GM18526 (cell line): ENCODE measurements at regions not wholly inside any gene's neighbourhood (a gene's known extent, or its start where the extent isn't known, plus 50 kb on each side); places are given as distances from the start of the nearest gene placed in this dataset.

Source experiments
- POLR2A ChIP-seq: IDR thresholded peaks from 3 replicates; pipeline ENCODE4 v1.6.1; 2011; ENCODE audit not compliant: insufficient read length; ENCODE audit errors: extremely low read depth

DNA sequence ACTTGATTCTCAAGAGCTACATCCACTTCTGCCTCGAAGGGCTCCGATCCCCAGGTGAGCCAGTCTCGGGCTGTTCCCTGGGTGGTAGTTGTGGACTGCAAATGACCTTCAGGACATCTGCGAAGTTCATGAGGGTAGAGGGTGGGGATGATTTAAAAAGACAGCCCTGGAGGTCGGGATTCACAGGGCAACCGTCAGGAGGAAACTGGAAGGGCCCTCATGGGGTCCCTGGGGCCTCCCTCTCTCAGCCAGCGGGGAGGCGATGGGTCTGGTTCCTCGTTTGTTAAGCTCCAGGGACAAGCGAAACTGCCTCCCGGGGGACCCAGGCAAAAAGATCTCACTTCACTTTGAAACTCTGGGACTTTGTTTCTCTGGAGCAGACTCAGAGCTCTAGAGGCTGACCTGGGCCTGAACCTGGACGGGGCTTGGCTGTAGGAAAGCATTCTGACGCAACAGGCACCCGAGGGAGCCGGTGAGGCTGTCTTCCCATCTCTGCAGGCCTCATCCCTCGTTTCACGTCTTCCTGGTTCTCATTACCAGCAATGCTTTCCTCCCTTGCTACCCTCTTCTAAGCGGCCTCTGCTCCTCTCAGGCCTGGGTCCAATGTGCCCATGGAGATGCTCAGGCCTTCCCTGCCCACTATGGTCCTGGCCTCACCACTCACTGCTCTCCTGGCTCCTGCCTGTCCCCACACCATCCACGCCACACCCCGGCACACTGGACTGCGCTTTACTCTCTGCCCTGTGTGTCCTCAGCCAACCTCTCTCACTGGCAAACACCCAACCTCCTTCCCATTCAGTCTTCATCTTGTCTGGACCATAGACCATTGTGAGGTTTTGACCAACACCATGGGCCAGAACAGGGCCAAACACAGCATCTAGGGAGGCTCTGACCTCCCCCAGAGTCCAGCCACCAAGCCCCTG lies 214.2 kb upstream of the TNRC6C start:
- no peak for TF ChIP-seq POLR2A

DNA sequence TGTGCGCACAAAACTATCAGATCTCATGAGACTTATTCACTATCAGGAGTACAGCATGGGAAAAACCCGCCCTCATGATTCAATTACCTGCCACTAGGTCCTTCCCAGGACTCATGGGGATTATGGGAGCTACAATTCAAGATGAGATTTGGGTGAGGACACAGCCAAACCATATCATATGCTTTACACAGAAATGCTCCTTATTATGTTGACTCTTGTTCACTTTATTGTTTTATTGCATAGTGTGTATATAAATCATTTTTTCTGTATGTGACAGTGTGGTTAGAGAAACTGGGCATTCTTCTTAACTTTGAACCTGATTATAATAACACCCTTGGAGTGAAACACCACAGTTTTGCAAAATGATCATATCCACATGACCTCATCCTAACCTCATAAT lies 212.8 kb upstream of the TNRC6C start:
- no peak for TF ChIP-seq POLR2A

DNA sequence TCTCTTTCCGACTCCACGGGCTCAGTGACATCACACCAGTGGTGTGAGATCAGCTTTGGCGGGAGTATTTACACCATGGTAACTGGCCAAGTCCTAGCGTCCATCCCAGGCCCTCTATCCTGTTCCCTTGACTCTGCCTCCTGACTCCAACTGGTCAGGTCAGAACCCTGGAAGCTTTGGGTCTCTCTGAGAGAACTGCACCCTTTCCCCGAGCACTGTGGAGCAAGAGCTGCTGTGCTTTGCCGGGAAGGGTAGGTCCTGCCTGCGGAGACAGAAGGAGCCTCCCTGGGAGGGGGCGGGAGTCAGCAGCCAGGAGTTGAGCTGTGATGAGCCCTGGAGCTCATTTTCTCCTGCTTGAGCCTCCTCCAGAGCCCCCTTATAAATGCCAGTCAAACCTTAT lies 212.1 kb upstream of the TNRC6C start:
- no peak for TF ChIP-seq POLR2A

DNA sequence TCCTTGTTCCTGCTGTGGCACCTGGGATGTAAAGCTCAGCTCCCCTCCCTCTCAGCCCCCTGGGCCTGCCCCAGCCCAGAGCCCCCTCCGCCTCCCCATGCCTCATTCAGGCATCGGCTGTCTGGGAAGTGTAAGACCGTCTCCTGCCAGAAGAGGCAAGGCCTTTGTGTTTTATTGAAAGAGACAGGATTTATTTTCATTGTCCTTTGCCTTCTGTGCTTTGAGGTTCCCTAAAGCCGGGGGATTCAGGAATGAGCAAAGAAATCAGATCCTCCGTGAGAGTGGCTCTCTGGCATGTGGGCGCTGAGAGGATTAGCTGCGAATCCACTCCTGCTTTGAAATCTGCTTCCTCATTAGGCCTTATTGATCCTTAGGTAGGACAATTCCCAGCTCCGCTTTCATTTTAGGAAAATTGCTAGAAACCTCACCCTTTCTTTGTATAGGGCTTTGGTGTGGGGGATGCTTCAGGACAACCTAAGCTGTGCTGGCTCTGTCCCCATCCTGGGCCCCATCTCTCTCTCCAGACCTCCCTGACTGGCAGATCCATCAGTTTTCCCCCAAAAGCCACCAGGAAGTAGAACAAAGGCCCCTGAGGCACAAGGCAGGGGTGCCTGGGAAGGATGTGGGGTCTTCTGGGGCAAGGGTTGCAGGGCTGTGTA lies 211.5 kb upstream of the TNRC6C start:
- TF ChIP-seq POLR2A = no peak

DNA sequence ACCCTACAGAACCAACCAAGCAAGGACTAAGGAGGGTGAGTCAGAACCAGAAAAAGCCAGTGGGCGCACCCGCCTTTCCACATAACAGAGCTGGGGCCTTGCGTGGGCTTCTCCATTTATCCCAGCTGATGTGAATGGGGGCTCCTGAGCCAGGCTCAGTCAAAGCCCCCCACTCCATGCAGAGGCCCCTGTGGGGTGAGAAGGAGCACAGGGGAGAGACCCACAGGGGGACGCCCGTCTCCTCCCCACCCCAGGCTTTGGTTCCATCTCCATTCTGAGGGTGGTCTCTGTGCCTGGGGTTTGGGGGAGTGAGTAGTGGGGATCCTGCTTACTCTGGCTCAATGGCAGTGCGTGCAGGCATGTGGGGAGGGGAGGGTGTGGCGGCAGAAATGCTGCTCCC lies 210.1 kb upstream of the TNRC6C start:
- TF ChIP-seq POLR2A = no peak

DNA sequence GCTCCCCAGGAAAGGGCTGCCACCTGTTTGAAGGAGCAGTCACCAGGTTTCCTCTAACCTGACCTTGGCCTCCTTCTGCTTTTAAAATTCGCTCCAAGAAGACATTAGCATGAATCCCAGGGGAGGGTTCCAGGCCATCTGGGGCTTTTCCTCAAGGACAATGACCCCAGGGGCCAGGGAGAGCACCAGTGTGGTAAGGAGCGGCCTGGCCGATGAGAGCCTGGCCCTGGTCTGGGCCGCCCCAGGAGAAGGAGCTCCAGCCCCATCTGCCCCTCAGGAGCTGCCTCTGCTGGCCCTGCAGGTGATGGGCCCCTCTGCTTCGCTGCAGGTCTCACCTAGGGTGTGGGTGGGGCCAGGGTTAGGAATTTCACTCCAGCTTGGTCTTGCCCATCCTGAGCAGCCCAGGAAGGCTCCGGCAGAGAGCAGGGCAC lies 209.2 kb upstream of the TNRC6C start:
- TF ChIP-seq POLR2A = no peak

DNA sequence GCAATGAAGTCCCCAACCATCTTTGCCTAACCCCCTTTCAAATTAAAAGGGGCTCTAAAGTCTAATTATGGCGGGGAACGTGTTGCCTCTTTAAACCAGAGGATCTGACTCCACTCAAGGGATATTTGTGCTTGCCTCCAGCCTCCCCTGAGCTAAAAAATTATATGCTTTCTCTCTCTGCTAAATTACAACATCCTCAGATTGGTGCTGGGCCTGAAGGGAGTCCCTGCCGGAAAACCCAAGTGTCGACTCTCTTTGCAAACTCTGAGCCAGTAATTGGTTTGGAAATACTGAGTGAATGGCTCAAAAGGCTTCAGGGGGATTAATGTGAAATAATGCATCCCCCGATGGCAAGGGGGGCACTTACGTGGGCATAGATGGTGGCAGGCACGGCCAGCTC lies 208.5 kb upstream of the TNRC6C start:
- no peak for TF ChIP-seq POLR2A

DNA sequence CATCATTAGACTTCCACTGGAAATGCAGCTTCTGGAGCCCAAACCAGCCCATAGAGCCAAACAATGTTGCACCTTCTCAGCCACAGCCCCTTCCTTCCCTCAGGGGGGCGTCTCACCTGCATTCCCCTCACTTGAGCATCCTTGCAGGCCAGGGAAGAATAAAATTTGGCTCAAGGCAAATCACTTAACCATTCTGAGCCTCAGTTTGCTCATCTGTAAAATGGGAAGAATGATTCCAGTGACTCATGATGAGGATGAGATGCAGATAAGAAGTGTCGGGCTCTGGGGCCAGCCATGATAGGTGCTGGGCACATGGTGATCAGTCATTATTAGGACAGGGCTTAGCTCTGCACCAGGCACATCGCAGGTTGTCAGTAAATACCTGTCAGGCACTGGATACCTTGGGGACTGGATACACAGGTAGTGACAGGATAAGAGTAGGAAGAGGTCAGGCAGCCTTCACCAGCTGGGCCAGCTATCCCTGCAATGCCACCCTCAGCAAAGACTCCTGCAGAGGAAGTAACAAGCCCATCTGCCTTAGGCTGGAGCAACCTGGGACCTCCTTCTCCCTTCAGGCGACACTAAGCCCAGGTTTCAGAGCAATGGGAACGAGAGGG lies 208.0 kb upstream of the TNRC6C start:
- TF ChIP-seq POLR2A = no peak

DNA sequence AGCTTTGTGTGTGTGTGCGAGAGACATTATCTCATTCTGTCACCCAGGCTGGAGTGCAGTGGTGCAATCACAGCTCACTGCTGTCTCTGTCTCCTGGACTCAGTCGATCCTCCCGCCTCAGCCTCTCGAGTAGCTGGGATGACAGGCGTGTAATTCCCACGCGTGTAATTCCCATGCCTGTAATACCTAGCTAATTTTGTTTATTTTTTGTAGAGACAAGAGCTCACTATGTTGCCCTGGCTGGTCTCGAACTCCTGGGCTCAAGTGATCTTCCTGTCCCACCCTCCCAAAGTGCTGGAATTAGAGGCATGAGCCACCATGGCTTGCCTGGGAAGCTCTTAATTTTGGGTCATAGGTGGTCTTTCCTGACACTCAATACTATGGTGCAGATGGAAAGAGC lies 205.3 kb upstream of the TNRC6C start:
- TF ChIP-seq POLR2A = no peak

DNA sequence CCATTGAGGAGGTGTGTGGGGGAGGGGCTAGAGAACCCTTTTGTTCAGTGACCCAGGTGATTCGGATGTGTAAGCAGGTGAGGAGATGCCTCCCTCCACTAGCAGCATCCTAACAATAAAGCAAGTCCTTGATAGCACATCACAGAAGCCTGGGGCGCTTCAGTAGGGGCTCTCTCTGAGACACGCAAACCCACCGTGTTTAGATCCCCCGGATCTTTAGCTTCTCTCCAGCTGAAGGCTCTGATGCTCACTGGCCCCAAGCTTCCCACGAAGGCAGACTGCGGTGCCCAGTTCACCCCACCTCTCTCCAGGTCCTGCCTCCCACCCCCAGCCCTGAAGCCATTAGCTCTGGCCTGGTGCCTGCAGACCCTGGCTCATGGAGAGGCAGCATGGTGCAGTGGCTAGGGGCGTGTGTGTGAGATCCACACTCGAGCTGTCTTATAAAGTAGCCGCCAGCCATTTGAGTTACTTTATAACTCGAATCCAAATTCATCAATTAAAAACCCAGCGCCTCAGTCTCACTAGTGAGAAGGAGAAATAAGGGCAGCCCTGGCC lies 204.7 kb upstream of the TNRC6C start:
- no peak for TF ChIP-seq POLR2A

DNA sequence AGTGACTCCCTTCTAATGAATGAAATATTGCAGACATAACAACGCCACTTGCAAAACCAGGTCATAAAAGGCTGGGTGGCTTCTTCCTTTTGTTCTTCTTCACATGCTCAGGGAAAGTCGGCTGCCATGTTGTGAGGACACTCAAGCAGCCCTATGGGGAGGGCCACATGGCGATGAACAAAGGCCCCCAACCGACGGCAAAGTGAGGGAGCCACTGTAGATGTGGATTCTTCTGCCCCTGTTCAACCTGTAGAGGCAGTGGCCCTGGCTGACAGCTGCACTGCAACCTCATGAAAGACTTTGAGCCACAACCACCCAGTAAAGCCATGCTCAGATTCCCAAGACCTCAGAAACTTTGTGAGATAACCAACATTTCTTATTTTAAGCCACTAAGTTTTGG lies 203.5 kb upstream of the TNRC6C start:
- TF ChIP-seq POLR2A = no peak

DNA sequence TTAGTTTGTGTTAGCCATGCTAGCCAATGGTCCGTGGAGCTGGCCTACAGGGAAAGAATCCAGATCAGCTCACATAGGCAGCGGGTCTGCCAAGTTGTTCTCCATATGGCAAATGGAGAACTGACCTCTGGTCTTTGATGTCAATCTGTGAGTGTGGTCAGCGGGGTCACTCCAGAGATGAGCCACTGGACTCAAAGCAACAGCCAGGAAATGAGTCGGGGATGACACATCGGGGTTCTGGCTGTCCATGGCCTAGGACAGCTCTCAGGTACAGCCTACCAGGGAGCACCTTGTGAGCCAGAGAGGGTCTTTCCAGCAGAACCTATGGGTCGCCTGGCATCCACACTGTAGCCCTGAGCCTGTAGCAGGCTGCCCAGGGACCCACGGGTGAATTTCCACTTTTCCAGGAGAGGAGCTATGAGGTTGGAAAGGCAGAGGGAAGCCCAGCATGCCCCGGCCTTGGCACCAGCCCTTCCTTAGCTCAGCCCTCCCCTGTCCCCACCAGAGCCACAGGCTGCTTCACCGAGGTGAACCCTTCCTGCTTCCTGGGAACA lies 203.0 kb upstream of the TNRC6C start:
- TF ChIP-seq POLR2A = no peak

DNA sequence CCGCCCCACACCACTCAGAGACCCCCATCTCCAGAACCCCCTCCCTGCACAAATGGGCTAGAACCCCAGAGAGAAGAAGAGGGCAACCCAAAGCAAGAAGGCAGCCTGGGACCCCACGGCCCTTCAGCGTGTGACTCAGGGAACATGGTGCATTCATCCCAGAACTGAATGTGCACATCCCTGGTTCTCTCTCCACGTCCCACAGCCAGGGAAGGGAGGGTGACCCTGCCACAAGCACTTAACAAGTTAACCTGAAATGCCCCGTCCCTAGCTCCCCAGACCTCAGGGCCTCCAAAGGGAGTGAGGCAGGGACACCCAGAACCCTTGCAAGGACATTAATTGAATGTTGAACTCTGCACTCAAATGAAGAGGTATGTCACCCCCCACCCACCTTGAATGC lies 202.5 kb upstream of the TNRC6C start:
- TF ChIP-seq POLR2A = no peak

DNA sequence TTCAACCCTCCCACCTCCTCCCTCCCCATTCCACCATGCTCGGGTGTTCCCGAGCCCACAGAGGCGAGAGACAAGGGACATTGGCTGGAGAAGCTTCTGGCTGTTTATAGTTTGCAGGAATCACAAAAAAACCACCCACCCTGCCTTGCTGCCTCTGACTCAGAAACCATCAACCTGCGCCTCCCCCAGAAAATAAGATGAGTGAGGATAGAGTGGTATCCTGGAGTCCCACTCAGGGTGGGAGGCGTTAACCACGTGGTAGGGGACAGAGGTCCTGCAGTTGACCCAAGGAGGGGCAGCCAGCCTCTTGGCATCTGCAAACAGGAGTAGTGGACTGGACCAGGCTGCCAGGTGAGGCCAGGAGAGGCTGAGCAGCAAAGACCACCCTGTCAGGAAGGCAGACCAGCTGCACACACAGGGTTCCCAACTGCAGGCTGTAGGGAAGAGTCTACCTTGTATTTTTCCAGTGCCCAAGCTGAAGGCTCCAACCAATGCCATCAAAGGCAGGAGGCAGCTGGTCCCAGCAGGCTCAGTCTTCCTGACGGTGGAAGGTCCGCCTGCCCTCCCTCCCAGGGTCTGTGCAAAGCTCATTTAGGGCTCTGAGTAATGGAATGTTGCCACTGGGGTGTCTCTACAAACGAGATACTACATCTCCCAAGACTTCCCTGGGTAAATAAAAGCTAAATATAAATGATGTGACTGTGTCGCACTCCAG lies 201.5 kb upstream of the TNRC6C start:
- TF ChIP-seq POLR2A = no peak

DNA sequence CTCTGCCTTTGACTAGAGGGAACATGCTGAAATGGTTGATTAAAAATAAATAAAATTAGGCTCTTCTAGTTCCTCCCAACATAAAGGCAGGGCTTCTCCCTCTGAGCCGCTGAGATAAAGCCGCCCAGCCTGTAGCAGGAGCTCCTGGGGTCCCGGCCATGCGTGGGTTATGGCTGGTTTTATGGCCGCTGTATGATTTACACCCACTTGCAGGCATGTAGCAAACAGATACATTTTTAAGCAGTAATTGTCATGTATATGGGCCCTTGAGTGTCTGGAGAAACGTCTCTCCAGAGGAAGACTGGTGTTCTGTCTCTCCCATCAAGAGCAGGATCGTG lies 201.0 kb upstream of the TNRC6C start:
- no peak for TF ChIP-seq POLR2A

DNA sequence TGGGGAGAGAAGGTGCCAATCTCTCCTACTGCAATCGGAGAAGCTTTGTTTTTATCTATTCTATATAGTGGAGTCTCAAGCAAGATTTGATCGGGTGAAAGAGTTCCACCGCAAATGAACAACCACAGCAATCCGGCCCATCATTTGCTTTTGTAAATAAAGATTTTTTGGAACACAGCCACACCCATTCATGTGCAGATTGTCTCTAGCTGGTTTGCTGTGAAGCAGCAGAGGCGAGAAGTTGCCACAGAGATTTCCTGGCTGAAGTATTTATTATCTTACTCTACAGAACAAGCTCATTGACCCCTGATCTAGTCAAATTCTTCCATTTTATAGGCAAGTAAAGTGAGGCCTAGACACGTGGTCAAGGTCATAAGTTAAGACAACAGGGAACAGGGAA lies 195.5 kb upstream of the TNRC6C start:
- no peak for TF ChIP-seq POLR2A

DNA sequence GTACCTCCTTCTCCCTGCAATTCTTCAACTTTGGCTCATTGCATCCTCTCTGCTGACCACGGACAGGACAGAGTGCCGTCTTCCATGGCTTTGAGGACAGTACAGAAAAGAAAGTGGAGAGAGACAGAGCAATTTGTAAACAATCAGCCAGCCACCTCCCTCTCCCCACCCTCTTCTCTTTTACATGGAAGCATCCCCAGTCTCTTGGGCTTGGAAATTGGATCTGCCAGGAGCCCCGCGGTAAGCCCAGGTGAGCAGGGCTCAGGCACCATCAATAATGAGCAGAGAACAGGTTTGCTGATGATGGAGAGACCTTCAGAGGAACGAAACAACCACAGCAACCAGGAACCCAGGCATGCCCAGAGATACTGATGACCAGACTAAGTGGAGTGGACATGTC lies 194.9 kb upstream of the TNRC6C start:
- TF ChIP-seq POLR2A = no peak
